Fibroblast of lung (primary cell): ENCODE measurements at regions not wholly inside any gene's neighbourhood (a gene's known extent, or its start where the extent isn't known, plus 50 kb on each side); places are given as distances from the start of the nearest gene placed in this dataset.

Experiments used
- DNase-seq, 2 donors: peaks; one replicate each; pipeline versions ENCODE4 v3.0.0 to v3.0.0-alpha.2; 2010; ENCODE audit warnings: low read depth in 2 of 2
- H2AFZ ChIP-seq: 2 replicates; pipeline ENCODE4 v1.5.1; 2012; ENCODE audit warnings: low read length, control low read depth, inconsistent platforms
- H3K27ac ChIP-seq: 2 replicates; pipeline ENCODE4 v1.5.1; 2011; ENCODE audit warnings: low read length, control low read depth; ENCODE audit not compliant: insufficient read depth
- H3K27me3 ChIP-seq: 2 replicates; pipeline ENCODE4 v1.5.1; 2011; ENCODE audit warnings: mild to moderate bottlenecking, low read length; ENCODE audit not compliant: control insufficient read depth, insufficient read depth
- H3K36me3 ChIP-seq: 2 replicates; pipeline ENCODE4 v1.5.1; 2011; ENCODE audit warnings: low read length; ENCODE audit not compliant: control insufficient read depth, insufficient read depth
- H3K4me1 ChIP-seq: 2 replicates; pipeline ENCODE4 v1.5.1; 2011; ENCODE audit warnings: low read length; ENCODE audit not compliant: control insufficient read depth, insufficient read depth; ENCODE audit errors: extremely low read depth
- H3K4me2 ChIP-seq: 2 replicates; pipeline ENCODE4 v1.5.1; 2011; ENCODE audit warnings: low read length, control low read depth; ENCODE audit not compliant: insufficient read depth; ENCODE audit errors: extremely low read depth
- H3K4me3 ChIP-seq, 4 experiments: fragments of 200-600 bp in 1 of 4; sonication (generic) in 1 of 4; replicated peaks in 1 of 4; 2 replicates each; pipeline ENCODE4 v1.5.1; 2011 to 2016; ENCODE audit warnings: low read length in 4 of 4, low read depth in 3 of 4, mild to moderate bottlenecking in 3 of 4, control low read depth in 2 of 4, inconsistent platforms in 1 of 4, mixed read lengths in 1 of 4; ENCODE audit not compliant: insufficient read depth in 1 of 4; ENCODE audit errors: control extremely low read depth in 1 of 4
- H3K79me2 ChIP-seq: 2 replicates; pipeline ENCODE4 v1.5.1; 2012; ENCODE audit warnings: mild to moderate bottlenecking, low read length, inconsistent platforms; ENCODE audit not compliant: control insufficient read depth, insufficient read depth
- H3K9ac ChIP-seq: 2 replicates; pipeline ENCODE4 v1.5.1; 2011; ENCODE audit warnings: mild to moderate bottlenecking, low read length, control low read depth; ENCODE audit not compliant: insufficient read depth
- H3K9me3 ChIP-seq: 2 replicates; pipeline ENCODE4 v1.5.1; 2012; ENCODE audit warnings: low read depth, low read length; ENCODE audit not compliant: control insufficient read depth, insufficient read depth
- H4K20me1 ChIP-seq: 2 replicates; pipeline ENCODE4 v1.5.1; 2011; ENCODE audit warnings: low read length; ENCODE audit not compliant: control insufficient read depth, insufficient read depth; ENCODE audit errors: extremely low read depth
- EZH2 ChIP-seq: IDR thresholded peaks from 2 replicates; pipeline ENCODE4 v1.5.1; 2012; ENCODE audit warnings: low read length, control low read depth, mild to moderate bottlenecking; ENCODE audit errors: missing control alignments
- TF ChIP-seq, protein P1 (sequence below), 2 donors: IDR thresholded peaks in 1 of 2; conservative IDR thresholded peaks in 1 of 2; 1 replicate in 1 of 2; 2 replicates in 1 of 2; pipeline ENCODE4 v1.5.1; 2011 to 2012; ENCODE audit warnings: low read length in 2 of 2, control low read depth in 1 of 2, inconsistent platforms in 1 of 2, low read depth in 1 of 2, mild to moderate bottlenecking in 1 of 2

DNA sequence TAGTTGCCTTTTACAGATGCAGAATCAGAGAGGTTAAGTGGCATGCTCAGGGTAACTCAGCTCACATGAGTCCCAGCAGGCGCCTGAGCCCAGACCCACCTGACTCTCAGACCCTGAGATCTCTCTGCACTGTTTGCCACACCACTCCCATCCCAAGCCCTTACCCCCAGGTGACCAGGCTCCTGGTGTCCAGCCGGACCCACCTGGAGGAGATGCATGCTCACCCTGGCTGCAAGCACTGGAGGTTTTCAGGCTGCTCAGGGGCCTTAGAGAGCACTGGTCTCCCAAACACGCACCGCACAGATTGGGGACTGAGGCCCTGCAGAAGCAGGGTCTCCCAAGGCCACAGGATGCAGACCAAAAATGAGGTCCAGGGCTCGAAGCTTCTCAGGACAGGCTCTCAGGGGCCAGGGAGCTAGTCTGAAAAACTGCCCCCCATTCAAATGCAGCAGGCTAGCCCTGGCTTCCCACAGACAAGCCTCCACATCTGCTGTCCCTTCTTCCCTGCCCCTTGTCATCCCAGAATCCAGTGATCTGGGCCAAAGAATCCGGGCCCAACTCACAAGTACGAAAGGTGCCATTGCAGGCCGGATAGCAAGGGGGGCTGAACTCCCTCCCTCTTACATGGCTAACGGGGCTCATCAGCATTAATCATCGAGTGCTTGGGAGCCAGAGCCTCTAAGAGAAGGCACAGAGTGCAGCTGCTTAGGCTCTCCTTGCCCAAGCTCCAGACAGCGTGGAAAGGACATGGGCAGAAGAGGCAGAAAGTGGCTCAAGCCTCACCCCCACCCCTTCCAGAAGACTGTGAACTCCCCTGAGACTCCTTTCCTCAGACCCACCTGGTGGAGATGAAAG lies 90.2 kb upstream of the PRR20G start:
- H3K4me3 ChIP-seq = no peak overlapping the region
- H3K9me3 ChIP-seq = no peaks in the 10 kb centered on the region
- no peak overlapping the region for H3K27ac ChIP-seq
- no peak overlapping the region for H3K9ac ChIP-seq
- H3K36me3 ChIP-seq = no peaks in the 10 kb centered on the region
- no peak for DNase-seq
- no peak overlapping the region for H2AFZ ChIP-seq
- no peaks in the 10 kb centered on the region for H4K20me1 ChIP-seq
- H3K4me2 ChIP-seq = no peak overlapping the region
- no peaks in the 10 kb centered on the region for H3K27me3 ChIP-seq
- TF ChIP-seq EZH2 = no peak
- TF ChIP-seq, protein P1, sequence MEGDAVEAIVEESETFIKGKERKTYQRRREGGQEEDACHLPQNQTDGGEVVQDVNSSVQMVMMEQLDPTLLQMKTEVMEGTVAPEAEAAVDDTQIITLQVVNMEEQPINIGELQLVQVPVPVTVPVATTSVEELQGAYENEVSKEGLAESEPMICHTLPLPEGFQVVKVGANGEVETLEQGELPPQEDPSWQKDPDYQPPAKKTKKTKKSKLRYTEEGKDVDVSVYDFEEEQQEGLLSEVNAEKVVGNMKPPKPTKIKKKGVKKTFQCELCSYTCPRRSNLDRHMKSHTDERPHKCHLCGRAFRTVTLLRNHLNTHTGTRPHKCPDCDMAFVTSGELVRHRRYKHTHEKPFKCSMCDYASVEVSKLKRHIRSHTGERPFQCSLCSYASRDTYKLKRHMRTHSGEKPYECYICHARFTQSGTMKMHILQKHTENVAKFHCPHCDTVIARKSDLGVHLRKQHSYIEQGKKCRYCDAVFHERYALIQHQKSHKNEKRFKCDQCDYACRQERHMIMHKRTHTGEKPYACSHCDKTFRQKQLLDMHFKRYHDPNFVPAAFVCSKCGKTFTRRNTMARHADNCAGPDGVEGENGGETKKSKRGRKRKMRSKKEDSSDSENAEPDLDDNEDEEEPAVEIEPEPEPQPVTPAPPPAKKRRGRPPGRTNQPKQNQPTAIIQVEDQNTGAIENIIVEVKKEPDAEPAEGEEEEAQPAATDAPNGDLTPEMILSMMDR (conservative IDR thresholded peaks at IDR 0.05 in 1 of 2, IDR thresholded peaks at IDR 0.05 in 1 of 2; ENCODE audit: low read depth in 1 of 2, low read length in 2 of 2) = no peak
- no peaks in the 10 kb centered on the region for H3K79me2 ChIP-seq
- H3K4me1 ChIP-seq = no peaks in the 10 kb centered on the region

DNA sequence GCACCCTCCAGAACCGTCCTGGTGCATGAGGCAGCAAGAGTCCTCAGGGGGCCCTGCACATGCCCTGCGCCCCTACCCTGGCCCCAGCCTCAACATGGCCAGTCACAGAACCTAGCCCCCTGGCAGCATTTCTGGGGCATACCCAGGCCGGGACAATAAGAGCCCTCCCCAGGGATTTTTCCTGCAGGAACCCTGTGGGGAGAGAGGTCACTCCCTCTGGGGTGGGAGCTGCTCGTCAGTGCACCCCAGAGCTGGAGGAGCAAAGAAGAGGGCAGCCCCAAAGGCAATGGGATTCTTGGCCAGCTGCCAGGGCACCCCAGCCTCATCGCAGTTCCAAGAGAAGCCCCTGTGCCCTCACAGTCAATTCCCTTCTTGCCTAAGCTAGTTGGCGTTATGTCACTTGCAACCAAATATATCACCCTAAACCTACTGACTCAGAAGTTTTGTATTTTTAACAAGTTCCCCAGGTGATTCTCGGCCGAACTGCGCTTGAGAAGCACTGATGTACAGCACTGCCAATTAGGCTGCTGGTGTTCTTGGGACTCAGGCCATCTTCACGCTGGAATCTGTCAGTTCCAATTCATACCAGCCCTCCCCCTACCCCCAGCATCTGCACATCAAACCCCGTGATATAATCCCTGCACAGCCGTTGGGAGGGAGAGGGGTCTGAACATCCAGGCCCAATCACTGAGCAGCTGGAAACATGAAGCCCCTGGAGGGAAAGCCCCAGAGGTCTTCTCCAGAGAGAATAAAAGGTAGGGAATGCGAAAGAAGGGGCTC lies 87.5 kb upstream of the PRR20G start:
- Histone ChIP-seq H3K4me1 (no peaks in the 10 kb centered on the region), H3K27ac (no peak overlapping the region), H3K4me2 (no peak overlapping the region), H3K79me2 (no peaks in the 10 kb centered on the region), H4K20me1 (no peaks in the 10 kb centered on the region), H2AFZ (no peak overlapping the region), H3K36me3 (no peaks in the 10 kb centered on the region), H3K4me3 (no peak overlapping the region), H3K9me3 (no peaks in the 10 kb centered on the region), H3K27me3 (no peaks in the 10 kb centered on the region), H3K9ac (no peak overlapping the region)
- TF ChIP-seq EZH2 = no peak
- TF ChIP-seq, protein P1 (conservative IDR thresholded peaks at IDR 0.05 in 1 of 2, IDR thresholded peaks at IDR 0.05 in 1 of 2; ENCODE audit: low read depth in 1 of 2, low read length in 2 of 2) = no peak
- DNase-seq = no peak
